GM18867 (cell line): ENCODE measurements at regions not wholly inside any gene's neighbourhood (a gene's known extent, or its start where the extent isn't known, plus 50 kb on each side); places are given as distances from the start of the nearest gene placed in this dataset.

Source experiments
- ATAC-seq: cut with Tn5 transposase; IDR thresholded peaks from one replicate; pipeline ENCODE4 v1.9.1; 2021; ENCODE audit warnings: mild to moderate bottlenecking, moderate library complexity; ENCODE audit not compliant: unreplicated experiment

- no peak for ATAC-seq
These were observed 389.2 kb upstream of the PRICKLE1 start for GRCh38 chr12:42978708-42979107.

DNA sequence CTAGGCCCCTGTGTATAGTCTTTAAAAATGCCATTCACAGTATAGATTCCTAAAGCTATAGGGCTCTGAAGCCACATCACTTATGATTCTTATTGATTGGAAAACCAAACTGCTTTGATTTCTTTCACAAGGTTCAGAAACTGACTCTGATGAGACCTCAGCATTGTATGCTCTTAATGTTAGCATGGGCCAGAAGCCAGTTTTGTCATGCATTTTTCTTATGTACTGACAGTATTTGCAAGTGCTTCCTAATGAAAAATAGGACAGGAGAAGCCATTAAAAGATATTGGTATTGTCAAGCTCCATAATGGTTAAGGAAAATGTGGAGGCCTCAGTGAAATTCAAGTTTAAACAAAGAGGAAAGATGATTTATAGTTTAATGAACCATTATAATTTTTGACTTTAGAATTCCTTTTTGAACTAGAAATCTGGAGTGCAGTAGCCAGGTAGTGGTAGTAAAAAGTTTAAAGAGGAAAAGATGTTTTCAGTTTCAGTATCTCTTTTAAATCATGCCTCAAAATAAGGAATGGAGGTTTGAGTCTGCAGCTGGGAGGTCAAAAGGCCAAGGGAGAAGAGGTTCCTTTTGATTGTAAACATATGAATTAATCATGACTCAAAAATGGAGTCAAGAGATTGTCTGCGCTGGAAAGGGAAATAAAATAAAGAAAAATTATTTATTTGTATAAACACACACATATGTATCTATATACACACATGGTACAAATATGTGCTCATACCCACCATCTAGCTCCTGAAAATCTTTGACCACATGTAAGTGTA, 388.1 kb upstream of the PRICKLE1 start:
- ATAC-seq: no peak

DNA sequence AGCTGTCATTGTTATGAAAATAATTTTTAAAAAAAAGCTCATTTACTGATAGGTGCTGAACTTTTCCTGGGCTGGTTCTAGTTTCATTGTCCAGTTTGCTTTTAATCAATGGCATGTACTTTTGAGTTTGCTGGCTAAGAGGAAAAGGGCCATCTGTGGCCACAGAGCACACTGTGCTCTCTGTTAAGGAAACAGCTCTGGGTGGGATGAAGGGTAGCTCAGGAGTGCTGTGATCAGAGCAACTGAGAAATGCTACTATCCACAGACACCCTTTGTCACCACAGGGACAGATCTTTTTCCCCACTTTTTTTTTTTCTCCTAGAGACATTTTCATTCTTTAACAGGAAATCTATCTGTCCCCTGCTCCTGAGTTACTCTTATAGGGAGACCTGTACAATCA, 387.1 kb upstream of the PRICKLE1 start:
- no peak for ATAC-seq

- no peak for ATAC-seq
These were observed 386.6 kb upstream of the PRICKLE1 start for GRCh38 chr12:42976122-42976521.

- ATAC-seq: no peak
These were observed 379.8 kb upstream of the PRICKLE1 start for GRCh38 chr12:42969355-42969754.

GRCh38 chr12:42968426-42968825, 378.9 kb upstream of the PRICKLE1 start:
- no peak for ATAC-seq

DNA sequence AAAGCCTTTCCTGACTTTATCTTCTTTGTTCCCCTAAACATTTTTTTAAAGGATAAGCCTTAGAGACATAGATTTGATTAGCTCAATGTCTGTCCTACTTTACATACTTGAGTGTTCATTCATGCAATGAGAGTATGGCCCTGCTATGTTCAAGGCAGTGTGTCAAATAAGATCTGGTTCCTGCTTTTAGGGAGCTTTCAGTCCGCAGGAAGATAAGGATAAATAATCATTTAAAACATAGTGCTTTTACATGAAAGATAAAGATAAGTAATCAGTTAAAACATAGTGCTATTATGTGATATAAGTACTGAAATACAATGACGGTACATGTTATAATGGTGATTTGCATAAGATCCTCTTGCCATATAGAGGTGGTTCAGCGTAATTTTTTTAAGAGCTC, 378.3 kb upstream of the PRICKLE1 start:
- ATAC-seq: no peak

GRCh38 chr12:42963988-42964387, 374.4 kb upstream of the PRICKLE1 start:
- ATAC-seq: no peak

DNA sequence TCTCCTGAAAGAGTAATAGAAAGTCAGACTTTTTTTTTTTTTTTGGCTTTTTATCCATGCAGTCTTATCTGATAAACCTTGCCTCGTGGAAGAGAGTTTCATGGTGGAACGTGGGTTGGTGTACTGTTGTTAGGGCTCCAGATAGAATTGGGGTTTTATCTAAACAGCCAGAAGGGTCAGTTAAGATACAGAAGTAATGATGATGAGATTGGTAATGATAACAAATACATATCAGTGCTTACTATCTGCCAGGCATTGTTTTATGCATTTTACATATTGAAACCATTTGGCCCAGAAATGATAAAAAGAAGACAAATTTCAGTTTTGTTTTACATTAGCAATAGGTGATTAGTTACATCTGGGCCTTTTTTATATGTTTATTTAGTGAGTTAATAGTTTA, 372.8 kb upstream of the PRICKLE1 start:
- no peak for ATAC-seq

GRCh38 chr12:42961395-42961794, 371.8 kb upstream of the PRICKLE1 start:
- no peak for ATAC-seq

GRCh38 chr12:42960087-42960527, 370.6 kb upstream of the PRICKLE1 start:
- no peak for ATAC-seq

- no peak for ATAC-seq
These were observed 368.7 kb upstream of the PRICKLE1 start for GRCh38 chr12:42958291-42958674.

DNA sequence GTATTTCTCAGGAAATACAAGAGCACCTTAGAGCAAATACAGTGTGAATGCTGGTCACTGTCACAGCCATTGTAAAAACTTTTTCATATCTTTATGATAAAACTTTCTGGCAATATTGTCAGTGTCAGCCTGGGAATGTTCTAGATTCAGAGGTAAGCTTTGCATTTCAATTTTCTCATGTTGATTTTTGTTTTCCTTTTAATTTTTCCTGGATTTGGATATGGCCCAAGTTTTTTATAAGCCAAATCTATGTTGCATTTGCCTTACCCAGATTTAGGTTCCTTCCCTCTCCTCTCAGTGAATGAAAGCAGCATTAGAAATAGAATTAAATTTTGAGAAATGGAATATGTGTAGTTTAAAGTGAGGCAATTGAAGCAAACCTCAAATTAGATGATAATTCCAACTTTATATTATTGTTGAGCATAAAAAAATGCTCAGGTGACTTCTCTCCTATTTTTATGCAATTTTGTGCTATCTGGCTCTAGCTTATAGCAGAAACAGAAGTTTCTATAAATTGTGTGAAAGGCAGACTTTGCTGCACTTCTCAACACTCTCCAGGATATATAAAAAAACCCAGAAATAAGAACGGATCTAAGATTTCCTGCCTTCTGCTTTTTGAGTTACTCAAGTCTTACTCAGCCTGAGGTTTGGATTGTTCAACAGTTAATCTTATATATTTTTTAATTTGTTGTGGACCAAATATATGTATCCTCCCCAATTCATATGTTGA, 368.2 kb upstream of the PRICKLE1 start:
- ATAC-seq: no peak

DNA sequence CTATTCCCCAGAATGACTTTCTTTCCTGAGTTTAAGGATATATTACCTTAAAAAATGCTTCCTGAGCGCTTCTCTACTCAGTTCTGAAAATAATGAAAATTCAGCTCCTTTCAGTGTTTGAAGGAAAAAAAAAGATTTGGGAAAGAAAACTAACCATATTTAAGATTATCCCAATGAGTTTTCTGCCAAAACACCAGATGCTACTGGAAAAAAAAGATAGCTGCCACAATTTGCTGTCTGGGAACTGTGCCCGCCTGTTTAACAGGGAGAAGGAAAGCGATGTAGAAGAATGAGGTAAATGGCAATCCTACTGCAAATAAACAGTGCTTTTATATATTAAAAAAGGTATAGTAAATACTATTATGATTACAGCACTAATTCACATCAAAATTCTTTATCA, 367.6 kb upstream of the PRICKLE1 start:
- no peak for ATAC-seq

GRCh38 chr12:42953021-42953420, 363.5 kb upstream of the PRICKLE1 start:
- no peak for ATAC-seq

GRCh38 chr12:42946871-42947381, 357.4 kb upstream of the PRICKLE1 start:
- ATAC-seq: no peak

DNA sequence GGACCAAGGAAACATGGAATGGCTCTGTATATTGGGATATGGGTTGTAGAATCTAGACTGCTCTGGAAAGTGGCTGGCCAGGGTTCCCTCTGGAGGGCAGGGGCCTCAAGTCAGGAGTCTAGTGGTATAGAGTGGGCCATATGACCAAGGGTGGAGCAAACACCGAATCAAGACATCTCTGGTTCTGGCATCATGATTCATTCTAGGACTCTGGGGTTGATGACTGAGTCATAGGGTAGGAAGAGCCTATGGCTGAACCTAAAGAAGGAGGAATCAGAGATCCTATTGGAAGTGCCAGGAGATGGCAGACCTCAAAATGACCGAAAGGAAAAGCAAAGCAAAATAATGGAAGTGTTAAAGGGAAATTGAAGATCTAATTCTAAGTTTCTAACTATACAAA, 356.4 kb upstream of the PRICKLE1 start:
- no peak for ATAC-seq

GRCh38 chr12:42944516-42944915, 355.0 kb upstream of the PRICKLE1 start:
- ATAC-seq: no peak

- ATAC-seq: no peak
These were observed 347.4 kb upstream of the PRICKLE1 start for GRCh38 chr12:42936991-42937390.

GRCh38 chr12:42936260-42936659, 346.7 kb upstream of the PRICKLE1 start:
- ATAC-seq: no peak

DNA sequence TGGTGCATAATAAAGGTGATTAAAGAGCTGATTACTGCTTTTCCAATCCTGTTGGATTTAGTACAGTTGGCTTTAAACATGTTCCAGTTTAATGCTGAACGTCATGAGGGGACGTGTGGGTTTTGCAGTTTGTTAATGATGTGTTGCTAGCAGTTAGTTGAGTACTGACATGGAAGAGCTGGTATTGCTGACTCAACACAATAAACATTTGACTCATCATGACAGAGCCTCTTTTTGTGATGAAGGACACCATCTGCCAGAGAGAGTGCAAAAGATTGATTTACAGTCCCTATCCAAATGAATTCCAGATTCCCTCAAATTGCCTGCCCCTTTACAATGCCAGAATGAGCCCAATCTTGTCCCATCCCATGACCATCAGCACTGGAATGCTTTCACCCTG, 346.2 kb upstream of the PRICKLE1 start:
- no peak for ATAC-seq

- ATAC-seq: no peak
These were observed 345.5 kb upstream of the PRICKLE1 start for GRCh38 chr12:42935090-42935489.
